Dermis microvascular lymphatic vessel endothelial cell (primary cell): ENCODE measurements at regions not wholly inside any gene's neighbourhood (a gene's known extent, or its start where the extent isn't known, plus 50 kb on each side); places are given as distances from the start of the nearest gene placed in this dataset.
"Not testable (repeated sequence)": the region's sequence is repeated elsewhere in the genome, so short reads cannot be mapped to it uniquely, and the experiment has no call there.

ENCODE experiments used
- DNase-seq, 2 donors: peaks; one replicate each; pipeline versions ENCODE4 v3.0.0 to v3.0.0-alpha.2; 2010; ENCODE audit warnings: low read depth in 2 of 2

DNA sequence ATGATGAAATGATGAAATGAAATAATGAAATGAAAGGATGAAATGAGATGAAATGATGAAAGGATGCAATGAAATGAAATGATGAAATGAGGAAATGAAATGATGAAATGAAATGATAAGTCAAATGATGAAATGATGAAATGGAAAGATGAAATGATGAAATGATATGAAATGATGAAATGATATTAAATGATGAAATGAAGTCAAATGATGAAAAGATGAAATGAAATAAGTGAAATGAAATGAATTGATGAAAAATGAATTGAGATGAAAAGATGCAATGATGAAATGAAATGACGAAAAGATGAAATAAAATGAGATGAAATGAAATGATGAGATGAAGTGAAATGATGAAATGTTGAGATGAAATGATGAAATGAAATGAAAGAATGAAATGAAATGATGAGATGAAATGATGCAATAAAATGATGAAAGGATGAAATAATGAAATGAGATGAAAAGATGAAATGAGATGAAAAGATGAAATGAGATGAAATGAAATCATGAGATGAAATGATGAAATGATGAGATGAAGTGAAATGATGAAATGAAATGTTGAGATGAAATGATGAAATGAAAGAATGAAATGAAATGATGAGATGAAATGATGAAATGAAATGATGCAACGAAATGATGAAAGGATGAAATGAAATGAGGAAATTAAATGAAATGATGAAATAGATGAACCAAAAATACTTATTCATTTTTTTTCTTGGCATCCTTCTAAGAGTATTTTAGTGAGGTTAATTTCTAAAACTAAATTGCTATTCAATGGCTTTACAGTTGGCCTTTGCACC lies 139.8 kb upstream of the ERV3-1 start:
- DNase-seq, result not testable (repeated sequence)

- DNase-seq, result not testable (repeated sequence)
Observed at GRCh38 chr7:65145710-65146109, 139.2 kb upstream of the ERV3-1 start.

GRCh38 chr7:65145008-65145407 lies 138.5 kb upstream of the ERV3-1 start:
- not testable (repeated sequence) for DNase-seq

- not testable (repeated sequence) for DNase-seq
Observed at GRCh38 chr7:65144557-65144956, 138.1 kb upstream of the ERV3-1 start.

- not testable (repeated sequence) for DNase-seq
Observed at GRCh38 chr7:65144119-65144518, 137.6 kb upstream of the ERV3-1 start.

- DNase-seq, result not testable (repeated sequence)
Observed at GRCh38 chr7:65141894-65142293, 135.4 kb upstream of the ERV3-1 start.

- DNase-seq, result not testable (repeated sequence)
Observed at GRCh38 chr7:65141405-65141778, 134.9 kb upstream of the ERV3-1 start.

DNA sequence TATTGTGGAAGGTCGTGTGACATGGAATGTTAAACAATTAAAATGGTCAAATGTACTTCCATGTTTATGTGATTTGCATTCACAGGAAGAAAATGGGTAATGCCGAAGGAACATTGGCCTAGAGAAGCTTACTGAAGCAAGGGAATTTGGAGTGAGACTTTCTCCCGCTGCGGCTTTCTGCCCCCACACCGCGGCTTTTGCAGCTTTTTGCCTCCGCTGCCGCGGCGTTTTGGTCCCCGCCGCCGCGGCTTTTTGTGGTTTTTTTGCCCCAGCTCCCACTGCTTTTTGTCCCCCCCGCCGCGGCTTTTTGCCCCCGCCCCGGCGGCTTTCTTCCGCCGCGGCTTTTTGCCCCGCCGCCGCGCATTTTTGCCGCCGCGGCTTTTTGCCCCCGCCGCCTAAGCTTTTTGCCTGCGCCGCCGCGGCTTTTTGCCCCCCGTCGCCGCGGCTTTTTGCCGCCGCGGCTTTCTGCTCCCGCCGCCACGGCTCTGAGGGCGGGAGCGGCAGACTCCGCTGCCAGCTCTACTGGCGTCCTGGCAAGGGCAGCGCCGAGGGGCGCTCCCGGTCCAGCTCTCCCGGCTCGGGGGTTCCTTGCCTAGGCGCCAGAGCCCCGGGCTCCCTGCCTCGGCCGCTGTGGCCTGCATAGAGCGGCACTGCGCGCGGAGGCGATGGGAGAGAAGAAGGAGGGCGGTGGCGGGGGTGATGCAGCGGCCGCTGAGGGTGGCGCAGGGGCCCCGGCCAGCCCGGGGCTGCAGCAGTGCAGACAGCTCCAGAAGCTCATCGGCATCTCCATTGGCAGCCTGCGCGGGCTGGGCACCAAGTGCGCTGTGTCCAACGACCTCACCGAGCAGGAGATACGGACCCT lies 134.3 kb upstream of the ERV3-1 start:
- not testable (repeated sequence) for DNase-seq

DNA sequence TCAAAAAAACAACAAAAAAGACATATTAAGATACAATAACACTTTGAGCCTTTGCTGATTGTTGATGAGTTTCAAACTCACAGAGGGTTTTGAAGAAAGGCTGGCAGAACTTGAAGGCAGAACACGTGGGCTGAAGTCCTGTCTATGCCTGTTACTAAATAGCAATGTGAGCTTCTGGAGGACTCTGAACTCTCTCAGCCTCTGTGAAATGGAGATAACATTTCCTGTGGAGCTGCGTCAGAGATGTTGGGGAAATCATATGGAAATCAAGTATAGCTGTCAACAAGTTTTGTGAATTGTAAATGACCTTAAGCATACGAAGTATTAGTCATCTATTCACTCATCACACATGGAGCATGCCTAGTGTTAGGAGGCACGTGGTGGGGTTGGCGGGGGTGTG lies 130.4 kb upstream of the ERV3-1 start:
- not testable (repeated sequence) for DNase-seq

GRCh38 chr7:65133087-65133486 lies 126.6 kb upstream of the ERV3-1 start:
- DNase-seq, result not testable (repeated sequence)

- not testable (repeated sequence) for DNase-seq
Observed at GRCh38 chr7:65132256-65132655, 125.8 kb upstream of the ERV3-1 start.

DNA sequence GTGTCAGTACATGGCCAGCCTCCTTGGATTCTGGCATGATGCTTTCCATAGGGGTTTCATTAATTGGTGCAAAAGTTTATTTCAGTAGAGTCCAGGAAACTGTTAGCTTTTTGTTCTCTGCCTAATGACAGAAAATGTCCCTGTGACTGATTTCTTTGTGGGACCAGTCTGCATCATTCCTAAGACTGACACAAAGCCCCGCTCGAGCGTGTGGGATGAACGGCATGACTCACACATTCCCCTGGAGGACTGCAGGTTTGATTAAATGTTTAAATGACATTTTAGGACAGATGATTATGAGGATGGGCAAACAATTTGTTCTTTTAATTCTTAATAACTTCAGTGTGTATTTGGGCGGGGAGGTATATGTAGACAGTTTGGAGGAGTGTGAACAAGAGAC lies 120.9 kb upstream of the ERV3-1 start:
- not testable (repeated sequence) for DNase-seq

GRCh38 chr7:65124600-65124999 lies 118.1 kb upstream of the ERV3-1 start:
- not testable (repeated sequence) for DNase-seq

- not testable (repeated sequence) for DNase-seq
Observed at GRCh38 chr7:65105650-65106203, 99.2 kb upstream of the ERV3-1 start.

DNA sequence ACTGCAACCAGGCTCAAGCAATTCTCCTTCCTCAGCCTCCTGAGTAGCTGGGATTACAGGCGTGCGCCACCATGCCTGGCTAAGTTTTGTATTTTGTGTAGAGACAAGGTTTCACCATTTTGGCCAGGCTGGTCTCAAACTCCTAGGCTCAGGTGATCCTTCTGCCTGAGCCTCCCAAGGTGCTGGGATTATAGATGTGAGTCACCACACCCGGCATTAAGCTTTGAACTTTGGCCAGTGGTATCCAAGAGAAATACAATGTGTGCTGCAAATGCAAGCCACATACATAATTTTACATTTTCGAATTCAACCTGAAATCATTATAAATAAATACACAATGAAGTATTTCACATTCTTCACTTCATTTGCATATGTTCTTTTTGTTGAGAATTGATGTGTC lies 94.0 kb upstream of the ERV3-1 start:
- DNase-seq, result not testable (repeated sequence)

DNA sequence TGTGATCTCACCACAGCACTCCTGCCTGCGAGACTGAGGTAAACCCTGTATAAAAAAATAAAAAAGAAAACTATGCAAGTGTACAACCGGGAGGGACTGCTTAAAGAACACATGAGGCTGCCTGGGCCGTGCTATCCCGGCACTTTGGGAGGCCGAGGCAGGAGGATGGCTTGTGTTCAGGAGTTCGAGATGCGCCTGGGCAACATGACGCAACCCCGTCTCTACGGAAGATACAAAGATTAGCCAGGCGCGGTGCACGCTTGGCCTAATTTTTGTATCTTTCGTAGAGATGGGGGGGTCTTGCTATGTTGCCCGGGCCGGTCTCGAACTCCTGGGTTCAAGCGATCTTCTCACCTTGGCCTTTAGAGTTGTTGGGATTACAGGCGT lies 75.2 kb upstream of the ERV3-1 start:
- not testable (repeated sequence) for DNase-seq

DNA sequence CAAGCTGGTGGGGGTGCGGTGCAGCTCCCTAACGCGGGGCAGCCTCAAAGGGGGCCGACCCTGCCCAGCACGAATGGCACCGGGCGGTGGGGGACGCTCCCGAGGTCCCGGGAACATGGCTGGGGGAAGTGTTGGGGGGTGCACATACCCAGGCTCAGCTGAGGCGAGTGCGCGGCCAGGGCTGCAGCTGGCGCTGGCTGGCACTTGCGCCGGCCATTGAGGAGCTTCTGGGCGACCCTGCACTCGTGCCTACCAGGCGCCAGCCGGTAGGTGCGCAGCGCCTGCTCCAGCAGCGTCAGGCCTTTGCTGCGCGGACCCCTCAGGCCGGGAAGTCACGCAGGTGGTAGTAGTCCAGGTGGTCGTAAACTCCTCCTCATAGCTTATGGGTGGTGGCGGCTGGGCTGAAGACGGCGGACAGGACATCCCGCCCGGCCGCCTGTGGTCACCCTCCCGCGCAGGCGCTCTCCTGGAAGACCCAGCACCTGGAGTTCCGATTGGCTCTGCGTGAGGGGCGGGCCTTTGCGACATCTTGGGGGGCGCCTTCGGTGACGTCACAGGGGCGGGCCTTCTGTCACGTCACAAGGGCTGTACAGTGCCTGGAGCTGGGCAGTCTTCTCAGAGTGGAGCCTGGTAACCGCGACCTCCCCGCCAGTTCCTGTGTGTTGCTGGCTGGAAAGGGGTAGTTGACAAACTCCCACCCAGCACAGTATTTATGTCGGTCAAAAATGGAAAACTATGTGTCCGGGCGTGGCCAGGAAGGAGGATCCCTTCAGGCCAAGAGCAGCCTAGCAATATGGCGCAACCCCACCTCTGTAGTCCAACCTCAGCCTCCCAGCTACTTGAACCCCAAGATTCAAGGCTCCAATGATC lies 74.5 kb upstream of the ERV3-1 start:
- peak; percentile 70 to 95 for DNase-seq

GRCh38 chr7:65074959-65075358 lies 68.5 kb upstream of the ERV3-1 start:
- DNase-seq, result not testable (repeated sequence)

GRCh38 chr7:65073160-65073559 lies 66.7 kb upstream of the ERV3-1 start:
- DNase-seq, result not testable (repeated sequence)

- DNase-seq, result not testable (repeated sequence)
Observed at GRCh38 chr7:65071854-65072431, 65.5 kb upstream of the ERV3-1 start.

DNA sequence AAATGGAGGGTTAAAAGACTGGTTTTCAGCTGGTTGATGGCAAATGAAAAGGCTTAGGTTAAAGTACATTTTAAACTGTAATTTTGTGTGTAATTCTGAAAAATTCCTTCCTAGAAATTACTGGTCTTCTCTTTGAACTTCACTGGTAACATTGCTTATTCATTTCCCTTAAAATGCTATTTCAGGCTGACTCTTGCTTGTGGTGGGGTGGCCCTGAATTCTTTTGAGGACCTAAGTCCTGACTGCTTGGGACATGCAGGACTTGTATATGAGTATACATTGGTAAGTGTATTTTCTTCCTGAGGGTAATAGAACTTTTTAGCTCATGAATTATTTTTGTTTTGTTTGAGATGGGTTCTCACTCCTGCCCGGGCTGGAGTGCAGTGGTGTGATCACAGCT lies 63.0 kb upstream of the ERV3-1 start:
- DNase-seq, result not testable (repeated sequence)
